ENCODE measurements at regions not wholly inside any gene's neighbourhood (a gene's known extent, or its start where the extent isn't known, plus 50 kb on each side); places are given as distances from the start of the nearest gene placed in this dataset.
"Not testable (repeated sequence)": the region's sequence is repeated elsewhere in the genome, so short reads cannot be mapped to it uniquely, and the experiment has no call there.

DNA sequence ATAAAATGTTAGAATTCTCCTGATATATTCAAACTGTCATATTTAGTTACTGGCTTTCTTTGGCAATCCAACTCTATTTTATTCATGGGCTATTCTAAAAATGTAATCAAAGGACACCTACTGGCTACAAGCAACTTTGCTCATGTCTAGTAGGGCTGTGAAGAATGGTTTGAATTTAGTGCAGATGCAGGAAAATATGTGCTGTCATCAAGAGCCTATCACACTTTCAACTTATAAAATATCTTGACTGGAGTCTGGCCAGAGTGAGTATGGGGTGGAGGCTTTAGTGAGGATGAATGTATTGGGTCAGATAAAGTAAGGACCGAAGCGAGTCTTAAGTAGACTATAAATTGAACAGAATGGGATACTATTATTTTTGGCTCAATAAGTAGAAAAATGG, 343.4 kb upstream of the SPRED2 start:
- no peak for DNase-seq

DNA sequence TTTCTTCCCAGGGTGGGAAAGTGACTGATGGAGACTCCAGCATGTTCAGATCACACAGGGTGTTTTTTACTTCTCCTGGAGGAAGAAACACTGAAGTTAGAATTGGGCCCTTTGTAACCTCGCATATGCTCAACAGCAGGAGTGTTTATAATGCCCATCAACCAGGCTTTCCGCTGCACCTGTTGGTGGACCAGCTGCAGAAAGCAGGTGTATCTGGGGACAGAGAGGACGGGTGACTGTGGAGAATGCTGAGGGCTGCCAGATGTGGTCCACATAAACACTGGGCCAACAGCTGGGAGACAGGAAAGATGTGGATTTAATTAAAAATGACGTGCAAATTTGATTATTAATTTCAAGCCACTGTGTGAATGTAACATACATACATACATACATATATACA, 335.5 kb upstream of the SPRED2 start:
- no peak for DNase-seq

DNA sequence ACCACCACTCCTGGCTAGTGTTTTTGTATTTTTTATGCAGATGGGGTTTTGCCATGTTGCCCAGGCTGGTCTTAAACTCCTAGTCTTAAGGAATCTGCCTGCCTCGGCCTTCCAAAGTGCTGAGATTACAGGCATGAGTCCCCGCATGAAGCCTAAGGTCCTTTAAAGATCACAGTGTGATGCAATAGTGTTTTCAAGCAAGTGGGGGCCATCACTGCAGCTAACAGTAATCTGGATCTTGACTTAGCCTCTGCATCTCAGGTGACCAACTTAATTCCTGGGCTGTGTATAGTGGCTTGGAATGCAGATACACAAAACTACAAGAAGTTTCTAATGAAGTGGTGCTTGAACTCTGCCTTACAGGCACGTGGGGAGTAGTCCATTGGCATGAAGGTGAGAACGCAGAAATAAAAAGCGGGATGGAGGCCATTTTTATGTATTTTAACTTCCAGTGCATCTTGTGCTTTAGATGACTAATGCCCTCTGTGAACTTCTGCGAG, 334.4 kb upstream of the SPRED2 start:
- DNase-seq: no peak

DNA sequence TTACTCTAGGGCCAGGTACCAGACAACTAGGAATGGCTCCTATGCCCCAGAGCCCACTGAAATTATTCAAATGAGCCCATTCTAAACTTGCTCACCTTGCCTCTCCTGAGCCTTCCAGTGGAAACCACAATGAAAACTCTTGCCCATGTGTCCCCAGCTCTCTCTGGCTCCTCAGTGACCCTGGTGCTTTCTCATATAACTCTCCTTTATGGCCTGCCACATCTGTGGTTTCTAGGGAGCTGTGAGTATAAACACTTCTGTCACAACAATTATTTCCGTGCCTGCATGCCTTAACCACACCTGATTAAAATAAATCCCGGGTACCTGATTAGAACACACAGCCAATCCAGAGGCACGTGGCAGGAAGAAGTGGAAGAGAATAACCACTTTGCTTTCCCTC, 333.0 kb upstream of the SPRED2 start:
- no peak for DNase-seq

DNA sequence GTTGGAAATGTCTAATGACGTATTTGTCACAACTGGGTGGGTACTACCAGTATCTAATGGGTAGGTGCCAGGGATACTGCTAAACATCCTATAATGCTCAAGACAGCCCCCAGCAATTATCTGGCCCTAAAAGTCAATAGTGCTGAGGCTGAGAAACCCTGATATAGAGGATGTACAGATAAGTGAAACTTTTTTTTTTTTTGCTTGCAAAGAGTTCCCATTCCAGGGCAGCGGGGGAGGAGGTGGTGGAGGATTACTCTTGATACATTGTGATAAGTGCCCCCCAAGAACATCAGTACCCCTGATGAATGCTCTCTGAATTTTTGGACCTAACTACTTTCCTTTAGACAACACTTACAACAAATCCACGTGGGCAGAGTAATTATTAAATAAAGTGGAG, 329.7 kb upstream of the SPRED2 start:
- no peak for DNase-seq

DNA sequence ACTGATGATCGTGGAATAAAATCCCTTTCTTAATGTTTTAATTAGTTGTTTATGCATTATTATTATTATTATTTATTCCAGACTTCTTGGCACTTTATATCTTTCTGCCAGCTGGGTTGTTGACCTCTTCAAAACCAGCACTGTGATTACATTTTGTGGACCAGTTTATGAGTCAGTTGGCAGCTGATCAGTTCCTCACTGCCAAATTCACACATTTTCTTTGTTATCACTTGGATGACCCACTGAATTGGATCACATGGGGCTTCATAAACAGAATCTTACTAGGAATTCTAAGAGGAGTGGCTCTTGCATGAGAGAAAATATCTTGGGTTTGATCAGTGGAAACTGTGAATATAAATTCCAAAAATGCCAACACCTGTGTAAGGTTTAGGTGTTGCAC, 321.8 kb upstream of the SPRED2 start:
- DNase-seq: no peak

DNA sequence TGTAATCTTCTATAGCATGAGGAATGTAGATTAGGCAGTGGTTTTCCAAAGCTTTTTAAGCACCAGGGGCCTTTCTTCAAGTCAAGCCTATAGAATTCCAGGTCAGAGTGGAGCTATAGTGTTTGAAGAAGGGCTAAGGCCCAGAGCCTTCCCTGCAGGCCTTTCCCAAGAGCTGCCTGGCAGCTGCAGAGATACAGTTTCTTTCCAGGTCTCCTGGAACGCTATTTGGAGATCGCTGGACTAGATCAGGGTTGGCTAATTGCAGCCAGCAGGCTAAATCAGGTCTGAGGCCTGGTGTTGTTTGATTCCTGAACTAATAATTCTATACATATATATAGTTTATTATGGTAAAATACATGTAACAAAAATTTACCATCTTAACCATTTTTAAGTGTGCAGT, 319.0 kb upstream of the SPRED2 start:
- no peak for DNase-seq

DNA sequence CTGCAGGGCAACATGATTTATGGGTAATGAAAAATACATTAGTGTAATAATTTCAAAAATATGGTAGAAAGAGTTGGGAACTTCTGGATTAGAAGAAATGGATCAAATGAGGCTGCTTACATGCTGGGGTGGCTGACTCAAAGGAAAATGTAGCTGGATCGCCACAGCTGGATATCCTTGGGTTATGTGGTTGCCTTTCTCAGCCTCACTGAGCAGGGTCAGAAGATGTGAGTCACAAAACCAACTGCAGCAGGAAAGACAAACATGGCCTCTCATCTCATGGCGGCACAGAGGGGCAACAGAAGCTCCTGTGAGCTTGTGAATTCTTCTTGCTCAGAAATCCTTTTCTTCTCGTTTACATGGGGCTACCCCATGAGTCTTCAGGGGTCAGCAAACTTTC, 317.1 kb upstream of the SPRED2 start:
- no peak for DNase-seq

DNA sequence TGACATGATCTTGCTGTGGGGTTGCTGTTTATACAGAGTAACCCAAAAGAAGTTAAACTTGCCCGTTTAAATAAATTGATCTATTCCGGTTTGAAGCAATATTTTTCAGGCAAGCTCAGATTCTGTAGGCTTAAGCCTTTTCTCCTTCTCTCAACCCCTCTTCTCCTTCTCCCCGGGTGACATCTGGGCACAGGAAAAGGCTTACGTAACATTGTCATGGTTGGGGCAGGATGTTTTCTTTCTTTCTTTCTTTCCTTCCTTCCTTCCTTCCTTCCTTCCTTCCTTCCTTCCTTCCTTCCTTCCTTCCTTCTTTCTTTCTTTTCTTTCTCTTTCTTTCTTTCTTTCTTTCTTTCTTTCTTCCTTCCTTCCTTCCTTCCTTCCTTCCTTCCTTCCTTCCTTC, 315.5 kb upstream of the SPRED2 start:
- DNase-seq: not testable (repeated sequence)

DNA sequence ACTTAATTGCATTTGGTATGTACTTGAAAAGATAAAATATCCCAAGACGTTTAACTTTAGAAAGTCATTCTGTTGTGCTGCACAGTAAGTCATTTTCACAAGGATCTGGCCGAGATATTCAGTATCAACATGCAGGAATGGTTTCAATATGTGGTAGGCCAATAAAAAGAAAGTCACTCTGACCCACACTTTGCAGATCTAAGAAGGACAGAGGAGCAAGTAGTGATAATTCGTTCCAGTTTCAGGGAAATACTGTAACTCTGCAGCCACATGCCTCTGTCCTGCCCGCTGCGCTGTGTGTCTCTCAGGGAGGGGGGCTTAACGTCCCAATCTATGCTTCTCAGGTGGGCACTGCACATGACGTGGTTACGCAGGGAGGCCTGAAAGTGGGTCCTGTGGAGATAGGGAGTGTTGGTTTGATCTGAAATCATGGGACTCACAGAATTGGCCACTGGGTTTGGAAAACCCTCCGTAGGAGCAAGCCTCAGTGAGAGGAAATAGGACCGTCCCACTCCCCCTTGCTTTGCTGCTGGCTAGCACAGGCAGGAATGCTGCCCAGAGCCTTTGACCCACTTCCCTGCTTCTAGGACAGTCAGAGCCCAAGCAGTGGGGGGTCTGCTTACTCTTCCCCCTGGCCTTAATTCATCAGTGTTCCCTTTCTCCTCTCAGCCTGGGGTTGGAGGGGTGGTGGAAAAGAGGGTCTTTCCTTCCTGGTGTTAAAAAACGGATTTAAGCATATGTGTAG, 314.7 kb upstream of the SPRED2 start:
- no peak for DNase-seq

DNA sequence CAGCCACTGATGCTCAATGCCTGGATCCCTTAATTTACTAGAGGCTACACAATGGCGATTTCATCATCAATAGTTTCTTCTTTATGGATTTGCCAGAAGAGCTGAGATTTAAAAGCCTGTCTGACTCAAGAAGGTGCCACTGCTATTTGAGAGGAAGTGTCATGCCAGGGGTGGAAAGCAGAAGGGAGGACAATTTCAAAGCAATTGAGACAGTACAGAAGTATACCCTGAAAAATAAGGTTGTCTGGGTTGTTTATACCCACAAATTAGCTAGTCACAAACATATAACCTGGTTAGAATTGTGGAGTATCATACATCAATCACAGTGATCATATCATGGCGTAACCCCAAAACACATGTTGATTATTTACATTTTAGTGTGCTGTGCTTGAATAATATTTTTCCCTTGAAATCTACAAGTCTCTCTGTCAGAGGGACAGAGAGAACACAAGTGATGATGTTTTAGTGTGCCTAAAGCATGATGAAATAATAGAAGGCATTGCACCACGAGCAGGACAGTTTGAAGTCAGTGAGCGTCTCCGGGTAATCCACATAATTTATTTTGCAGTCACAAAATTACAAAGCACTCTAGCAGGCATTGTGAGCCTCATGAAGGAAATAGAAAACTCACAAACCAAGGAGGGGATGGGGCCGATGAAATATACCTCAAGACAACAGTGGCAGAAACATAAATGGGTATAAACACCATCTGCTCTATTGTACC, 312.2 kb upstream of the SPRED2 start:
- no peak for DNase-seq

DNA sequence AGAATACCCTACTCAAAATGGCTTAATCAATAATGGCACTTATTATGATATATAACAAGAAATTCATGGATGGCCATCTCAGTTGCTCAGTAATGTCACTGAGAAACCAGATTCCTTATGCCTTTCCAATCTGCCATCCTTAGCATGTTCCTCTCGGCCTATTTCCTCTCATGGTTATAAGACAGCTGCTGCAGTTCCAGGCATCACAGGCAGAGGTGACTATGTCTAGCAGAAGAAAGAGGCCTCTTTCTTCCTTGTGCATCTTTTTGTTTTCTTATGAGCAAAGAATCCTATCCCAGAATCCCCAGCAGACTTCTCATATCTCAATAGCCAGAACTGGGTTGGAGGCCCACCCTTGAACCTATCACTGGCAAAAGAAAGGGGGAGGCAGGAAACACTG, 310.6 kb upstream of the SPRED2 start:
- DNase-seq: no peak

DNA sequence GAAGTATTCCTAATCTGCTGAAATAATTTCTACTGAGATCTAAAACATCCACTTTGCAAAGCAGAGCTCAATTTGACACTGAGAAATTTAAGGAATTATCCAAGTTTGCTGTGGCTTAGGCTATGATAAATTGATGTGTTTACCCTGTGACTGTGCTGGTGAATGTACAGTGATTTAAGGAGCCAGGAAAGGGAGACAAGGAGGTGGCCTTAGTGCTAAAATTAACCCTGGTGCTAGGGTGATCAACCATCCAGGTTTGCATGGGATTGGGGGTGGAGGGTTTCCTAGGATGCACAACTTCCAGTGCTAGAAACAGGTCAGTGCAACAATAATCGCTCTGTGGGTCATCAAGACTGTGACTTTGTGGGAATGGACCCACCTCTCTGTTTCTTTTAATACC, 307.5 kb upstream of the SPRED2 start:
- no peak for DNase-seq

DNA sequence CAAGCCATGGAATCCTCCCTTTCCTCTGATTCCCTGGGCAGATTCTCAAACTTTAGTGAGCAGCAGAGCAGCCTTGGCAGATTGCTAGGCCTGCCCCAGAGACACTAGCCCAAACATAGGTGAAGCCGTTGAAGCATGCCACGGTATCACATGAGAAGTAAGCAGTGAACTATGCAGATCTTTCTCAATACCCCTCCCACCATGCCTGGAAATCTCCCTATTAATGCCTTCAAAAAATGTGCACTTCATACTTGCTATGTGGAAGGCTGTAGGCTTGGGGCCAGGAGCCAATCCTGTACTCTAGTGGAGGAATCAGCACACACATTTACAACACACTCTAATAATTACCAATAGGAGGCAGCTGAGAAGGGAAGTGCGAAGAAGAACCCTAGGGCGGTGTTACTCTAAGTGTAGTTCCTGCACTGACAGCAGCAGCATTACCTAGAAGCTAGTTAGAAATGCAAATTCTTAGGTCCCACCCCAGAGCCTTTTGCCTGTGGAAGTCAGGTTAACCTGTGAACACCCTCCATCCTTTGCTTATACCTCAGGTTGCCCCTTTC, 305.1 kb upstream of the SPRED2 start:
- no peak for DNase-seq

DNA sequence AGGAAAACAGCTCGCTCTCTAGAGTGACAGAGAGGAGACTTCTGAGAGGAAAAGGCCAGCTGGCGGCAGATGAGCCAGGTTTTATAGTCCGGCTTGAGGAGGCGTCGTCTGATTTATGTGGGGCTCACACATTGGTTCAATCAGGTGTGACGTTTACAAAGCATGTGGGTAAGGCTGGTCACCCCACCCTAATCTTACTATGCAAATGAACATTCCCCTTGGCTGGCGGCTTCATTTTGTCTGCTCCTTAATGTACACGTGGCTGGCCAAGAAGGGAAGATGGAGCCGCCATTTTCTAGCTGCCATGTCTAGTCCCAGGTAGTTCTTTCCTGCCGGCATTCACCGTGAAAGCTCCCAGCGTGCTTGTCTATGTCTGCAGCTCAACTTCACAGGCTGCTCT, 299.1 kb upstream of the SPRED2 start:
- no peak for DNase-seq

DNA sequence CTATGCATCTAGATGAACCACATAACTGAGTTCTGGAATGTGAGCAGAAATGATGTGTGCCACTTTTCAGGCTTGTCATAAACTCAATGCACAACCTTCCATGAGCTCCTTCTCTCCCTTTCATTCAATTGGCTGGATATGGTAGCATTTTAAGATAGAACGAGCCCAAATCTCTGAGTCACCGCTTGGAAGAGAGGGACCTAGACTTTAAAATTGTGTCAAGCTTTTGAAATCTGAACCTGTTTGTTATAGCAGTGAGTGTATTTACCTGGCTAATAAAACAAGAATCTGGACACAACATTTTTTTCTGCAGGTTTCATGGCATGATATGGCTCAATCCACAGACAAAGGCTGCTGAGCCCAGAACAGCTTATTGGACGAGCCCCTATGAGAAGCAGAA, 297.8 kb upstream of the SPRED2 start:
- DNase-seq: no peak

DNA sequence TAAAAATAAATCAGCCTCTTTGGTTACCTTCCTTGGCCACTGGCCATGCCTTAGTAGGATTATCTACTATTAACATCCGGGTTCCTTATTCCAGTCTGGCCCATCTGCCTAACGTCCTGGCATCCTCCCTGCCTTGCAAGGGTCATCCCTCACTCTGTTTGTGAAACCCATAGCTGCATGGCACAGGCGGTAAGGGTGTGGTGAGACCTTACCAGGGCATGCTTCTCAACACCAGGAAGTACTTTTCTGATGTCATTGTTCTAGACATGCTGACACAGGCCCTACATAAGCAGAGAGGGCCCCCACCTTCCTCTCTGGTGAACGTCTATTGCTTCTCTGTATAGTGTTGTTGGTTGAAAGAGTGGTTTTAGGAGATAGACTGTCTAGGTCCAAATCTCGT, 296.8 kb upstream of the SPRED2 start:
- no peak for DNase-seq

DNA sequence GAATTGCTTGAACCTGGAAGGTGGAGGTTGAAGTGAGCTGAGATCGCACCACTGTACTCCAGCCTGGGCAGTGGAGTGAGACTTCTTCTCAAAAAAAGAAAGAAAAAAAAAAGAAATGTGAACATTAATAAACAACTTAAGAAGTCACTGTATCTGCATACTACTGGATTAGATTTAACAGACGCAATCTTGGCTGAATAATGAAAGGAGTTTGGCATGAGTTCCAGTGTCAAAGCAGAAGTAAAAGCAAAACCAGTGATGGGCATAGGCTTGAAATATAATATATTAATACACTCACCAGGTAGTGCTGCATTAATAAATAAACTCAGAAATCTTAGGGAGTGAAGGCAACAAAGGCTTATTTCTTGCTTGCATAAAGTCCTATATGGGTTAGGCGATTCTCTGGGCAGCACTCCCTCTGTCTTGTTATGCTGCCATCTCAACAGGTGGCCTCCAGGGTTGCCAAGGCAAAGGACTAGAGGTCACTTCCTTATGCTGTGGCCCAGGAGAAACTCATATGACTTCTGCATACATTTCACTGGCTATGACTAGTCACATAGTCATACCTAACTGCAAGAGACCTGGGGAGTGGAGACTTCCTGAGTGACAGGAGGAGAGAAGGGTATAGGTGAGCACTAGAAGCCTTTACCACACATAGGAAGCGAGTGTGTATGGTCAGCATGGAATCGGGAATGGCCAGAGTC, 296.2 kb upstream of the SPRED2 start:
- DNase-seq: no peak

DNA sequence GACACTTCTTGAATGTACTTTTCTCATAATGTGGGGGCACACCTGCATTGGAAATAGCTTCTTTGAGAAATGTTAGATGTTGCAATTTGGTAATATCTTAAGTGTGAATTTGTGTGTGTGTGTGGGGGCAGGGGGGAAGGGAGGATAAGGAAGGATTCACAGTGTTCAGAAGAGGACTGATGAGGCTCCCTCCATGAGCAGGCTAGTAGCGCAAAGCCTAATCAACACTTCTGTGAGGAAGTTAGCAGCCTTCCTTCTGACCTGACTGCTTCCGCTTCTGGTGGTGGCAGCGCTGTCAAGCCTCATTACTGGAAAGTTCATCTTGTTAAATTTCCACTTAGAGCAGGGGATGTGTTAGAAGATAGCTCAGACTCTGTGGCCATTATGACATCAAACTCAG, 295.4 kb upstream of the SPRED2 start:
- no peak for DNase-seq

DNA sequence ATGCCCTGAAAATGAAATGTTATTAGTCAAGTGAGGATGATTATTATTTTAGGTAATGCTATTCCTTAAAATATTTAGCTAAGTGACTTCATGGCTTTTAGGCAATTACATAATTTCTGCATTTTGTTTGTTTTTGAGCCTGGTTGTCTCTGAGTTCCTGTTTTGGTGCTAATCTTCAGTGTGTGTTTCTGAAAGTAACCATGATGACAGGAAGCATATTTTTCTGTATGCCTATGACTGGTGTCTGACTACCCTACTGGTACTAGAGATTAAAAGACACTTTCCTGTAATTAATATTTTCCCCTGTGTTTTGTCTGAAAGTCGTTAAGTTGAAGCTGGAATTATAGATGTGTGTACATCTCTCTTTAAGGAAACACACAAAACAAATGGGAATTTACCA, 295.0 kb upstream of the SPRED2 start:
- DNase-seq: no peak

DNA sequence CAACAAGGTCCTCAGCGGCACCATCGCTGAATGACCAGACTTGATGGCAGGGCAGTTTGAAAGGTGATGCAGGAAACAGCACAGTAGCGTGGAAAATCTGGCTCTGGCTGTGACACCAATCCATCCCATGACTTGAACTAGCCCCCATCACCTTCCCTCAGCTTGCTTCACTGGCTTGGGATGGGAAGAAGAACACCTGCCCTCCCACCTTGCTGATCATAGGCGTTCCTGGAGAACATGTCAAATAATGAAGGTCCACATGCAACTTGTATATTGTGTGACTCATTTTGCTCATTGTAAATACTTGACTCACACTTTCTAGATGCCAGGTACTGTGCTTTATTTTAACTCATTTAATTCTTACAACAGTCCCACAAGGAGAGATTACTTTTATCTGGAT, 292.4 kb upstream of the SPRED2 start:
- no peak for DNase-seq

DNA sequence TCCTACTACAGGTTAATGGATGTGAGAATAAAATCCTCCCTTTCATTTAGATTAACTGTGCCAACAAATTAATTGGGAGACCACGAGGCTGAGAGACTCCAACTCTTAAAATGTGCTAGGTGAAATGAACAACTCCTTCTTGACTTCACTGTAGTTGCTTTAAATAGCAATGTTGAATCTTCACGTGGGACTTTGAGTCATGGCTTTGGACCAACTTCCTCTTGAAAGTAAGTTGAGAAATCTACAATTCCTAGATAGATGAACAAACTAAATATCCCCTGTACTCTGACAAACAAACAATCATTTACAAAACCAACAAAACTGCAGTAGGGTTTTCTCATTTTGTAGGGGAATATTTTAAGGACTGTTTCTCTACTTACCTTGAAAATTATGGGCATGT, 291.9 kb upstream of the SPRED2 start:
- no peak for DNase-seq

DNA sequence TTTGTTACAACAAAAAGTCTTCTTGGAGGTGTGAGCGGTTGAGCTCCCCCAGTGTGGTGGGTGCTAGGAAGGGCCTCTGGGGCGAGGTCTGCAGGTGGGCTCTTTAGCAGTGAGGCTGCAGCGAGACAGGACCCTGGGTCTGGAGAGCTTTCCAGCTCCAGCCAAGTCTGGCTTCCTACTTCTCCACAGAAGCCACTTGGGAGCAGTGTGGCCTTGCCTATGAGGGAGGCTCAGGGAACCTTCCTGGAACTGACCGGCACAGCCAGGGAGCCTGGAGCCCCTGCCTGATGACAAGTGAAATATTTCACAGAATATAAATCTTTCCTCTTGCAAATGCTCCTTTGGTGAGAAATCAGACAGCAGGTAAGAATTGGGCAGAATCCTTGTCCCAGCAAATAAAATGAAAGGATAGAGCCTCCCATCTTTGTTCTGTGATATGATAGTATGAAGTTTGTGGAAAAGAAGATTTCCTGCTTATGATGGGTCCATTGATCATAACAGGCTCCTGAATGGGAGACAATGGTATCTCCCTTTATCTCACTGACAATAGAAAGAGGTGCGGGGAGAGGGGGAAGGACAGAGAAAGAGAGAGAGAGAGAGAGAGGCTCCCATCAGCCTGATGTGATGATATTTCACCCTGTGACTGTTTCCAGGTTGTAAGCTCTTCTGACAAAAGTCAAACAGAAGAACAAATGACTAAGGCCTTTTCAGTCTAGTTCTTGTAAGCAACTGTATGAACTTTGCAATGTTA, 289.8 kb upstream of the SPRED2 start:
- no peak for DNase-seq

All from stimulated activated CD4-positive, alpha-beta T cell treated with anti-CD3 and anti-CD28 coated beads, Interleukin-15, amount 100 ng/mL, for 24 hours (primary cell).